ENCODE measurements at regions not wholly inside any gene's neighbourhood (a gene's known extent, or its start where the extent isn't known, plus 50 kb on each side); places are given as distances from the start of the nearest gene placed in this dataset.

DNA sequence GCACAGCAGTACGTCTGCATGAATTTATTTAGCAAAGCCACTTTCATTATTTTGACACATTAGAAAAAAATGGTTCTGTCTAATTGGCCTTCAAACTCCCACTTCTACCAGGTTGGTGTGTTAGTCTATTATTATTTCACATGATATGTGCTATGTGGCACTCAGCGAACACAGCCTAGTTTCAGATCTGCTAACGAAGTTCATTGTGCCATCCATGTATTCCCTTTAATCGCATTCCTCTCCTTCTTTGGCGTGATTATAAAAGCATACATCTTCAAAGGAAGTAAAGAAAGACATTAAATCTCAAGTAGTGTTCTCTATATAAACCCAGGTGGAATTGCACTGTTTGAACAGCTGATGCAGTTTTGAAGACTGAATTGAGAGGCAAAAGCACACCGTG lies 96.4 kb upstream of the CACNA2D1 start:
- Histone ChIP-seq H3K4me3 (no peak overlapping the region), H3K9me3 (no peaks in the 10 kb centered on the region), H3K27me3 (no peaks in the 10 kb centered on the region), H3K27ac (no peak overlapping the region), H3K4me1 (no peaks in the 10 kb centered on the region), H3K36me3 (no peaks in the 10 kb centered on the region)
- TF ChIP-seq, protein P1, sequence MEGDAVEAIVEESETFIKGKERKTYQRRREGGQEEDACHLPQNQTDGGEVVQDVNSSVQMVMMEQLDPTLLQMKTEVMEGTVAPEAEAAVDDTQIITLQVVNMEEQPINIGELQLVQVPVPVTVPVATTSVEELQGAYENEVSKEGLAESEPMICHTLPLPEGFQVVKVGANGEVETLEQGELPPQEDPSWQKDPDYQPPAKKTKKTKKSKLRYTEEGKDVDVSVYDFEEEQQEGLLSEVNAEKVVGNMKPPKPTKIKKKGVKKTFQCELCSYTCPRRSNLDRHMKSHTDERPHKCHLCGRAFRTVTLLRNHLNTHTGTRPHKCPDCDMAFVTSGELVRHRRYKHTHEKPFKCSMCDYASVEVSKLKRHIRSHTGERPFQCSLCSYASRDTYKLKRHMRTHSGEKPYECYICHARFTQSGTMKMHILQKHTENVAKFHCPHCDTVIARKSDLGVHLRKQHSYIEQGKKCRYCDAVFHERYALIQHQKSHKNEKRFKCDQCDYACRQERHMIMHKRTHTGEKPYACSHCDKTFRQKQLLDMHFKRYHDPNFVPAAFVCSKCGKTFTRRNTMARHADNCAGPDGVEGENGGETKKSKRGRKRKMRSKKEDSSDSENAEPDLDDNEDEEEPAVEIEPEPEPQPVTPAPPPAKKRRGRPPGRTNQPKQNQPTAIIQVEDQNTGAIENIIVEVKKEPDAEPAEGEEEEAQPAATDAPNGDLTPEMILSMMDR (IDR thresholded peaks at IDR 0.05), result no peak
- DNase-seq (no peak), ATAC-seq (no peak)
- WGBS, 2 donors, result 91 to 93% methylated on average over 6 of the region's 6 CpGs
- intact Hi-C loops (cut with DNase I), result loop anchor here in 1 of 10 donors (10.0 kb wide), 1 partner anchor 75 kb away; no protein-coding TSS in a partner anchor

DNA sequence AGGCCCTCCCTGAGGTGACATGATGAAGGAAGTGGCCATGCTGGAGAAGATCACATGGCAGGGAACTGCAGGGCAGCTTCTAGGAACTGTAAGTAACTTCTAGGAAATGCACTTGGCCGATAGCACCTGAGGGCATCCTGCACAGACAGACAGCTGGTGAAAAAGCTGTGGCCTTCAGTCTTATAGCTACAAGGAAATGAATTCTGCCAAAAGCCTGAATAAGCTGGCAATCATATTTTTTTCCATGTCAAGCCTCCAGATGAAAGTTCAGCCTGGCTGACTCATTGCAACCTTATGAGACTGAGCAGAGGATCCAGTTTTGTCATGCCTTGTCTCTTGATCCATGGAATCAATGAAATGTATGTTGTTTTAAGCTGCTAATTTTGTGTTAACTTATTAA lies 91.1 kb upstream of the CACNA2D1 start:
- WGBS, 2 donors, result 74 to 85% methylated on average over 1 of the region's 1 CpG
- no peaks in the 10 kb centered on the region for H3K9me3 ChIP-seq
- TF ChIP-seq, protein P1 (IDR thresholded peaks at IDR 0.05), result no peak
- intact Hi-C loops (cut with DNase I), result no loop called here
- no peaks in the 10 kb centered on the region for H3K4me1 ChIP-seq
- H3K36me3 ChIP-seq, result no peaks in the 10 kb centered on the region
- no peaks in the 10 kb centered on the region for H3K27me3 ChIP-seq
- no peak for DNase-seq
- no peak overlapping the region for H3K4me3 ChIP-seq
- ATAC-seq, result peak in 1 of 8 donors; percentile 39
- H3K27ac ChIP-seq, result no peak overlapping the region

DNA sequence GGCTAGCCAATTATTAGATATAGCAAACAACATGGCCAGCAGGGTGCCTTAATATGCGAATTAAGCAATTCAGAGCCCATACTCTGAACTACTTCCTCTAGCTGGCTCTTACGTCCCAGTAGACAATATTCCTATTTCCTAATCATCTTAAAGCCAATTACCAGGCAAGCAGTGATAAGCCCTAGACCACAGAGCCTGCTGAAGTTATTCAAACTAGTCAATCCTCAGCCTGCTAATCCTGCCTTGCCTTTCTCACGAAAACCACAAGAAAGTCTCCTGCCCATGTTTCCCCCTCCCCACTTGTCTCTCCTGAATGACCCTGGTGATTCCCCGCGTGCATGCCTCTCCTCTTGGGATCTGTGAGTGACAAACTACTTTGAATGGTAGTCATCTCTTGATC lies 86.8 kb upstream of the CACNA2D1 start:
- Histone ChIP-seq H3K4me3 (no peak overlapping the region), H3K4me1 (no peaks in the 10 kb centered on the region), H3K36me3 (no peaks in the 10 kb centered on the region), H3K27ac (no peak overlapping the region), H3K9me3 (peaks cover 0 to 4% (median 0%) of the 10 kb centered on the region in 11 donors), H3K27me3 (no peaks in the 10 kb centered on the region)
- ATAC-seq, result no peak
- intact Hi-C loops (cut with DNase I), result no loop called here
- no peak for DNase-seq
- 63 to 73% methylated on average over 5 of the region's 5 CpGs for WGBS, 2 donors
- TF ChIP-seq, protein P1 (IDR thresholded peaks at IDR 0.05), result no peak

DNA sequence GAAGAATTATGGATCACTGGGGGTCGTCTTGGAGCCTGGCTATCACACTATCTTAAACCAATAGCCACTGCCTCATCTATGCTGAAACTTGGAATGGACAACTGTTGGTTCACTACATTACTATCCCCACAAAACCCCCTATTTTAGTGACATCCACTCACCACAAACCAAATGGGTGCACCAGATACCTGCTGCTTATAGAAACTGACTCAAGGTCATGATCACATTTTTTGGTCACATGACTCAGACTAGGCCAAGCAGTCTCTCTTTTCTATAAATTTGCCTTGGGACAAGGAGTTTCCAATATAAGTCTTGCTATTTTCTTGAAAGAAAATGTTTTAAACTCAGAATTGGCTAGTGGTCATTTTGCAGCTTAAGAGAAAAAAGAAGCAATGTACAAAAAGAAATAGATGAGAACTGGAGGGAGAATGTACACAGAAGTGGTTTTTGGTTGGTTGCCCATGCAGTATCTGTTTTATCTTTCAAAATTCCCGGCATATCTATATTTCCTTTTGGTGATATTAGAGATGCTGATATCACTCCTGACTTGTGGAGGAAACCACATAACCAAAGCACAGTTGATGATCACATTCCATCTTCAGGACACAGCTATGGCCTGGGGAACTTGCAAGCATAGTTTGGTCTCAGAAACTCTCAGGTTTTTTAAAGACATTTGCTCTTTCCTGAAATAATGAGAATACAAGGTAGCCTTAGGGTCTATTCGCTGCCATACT lies 85.2 kb upstream of the CACNA2D1 start:
- no peaks in the 10 kb centered on the region for H3K36me3 ChIP-seq
- no peak overlapping the region for H3K27ac ChIP-seq
- H3K4me3 ChIP-seq, result no peak overlapping the region
- intact Hi-C loops (cut with DNase I), result no loop called here
- WGBS, 2 donors, result 61 to 68% methylated on average over 3 of the region's 3 CpGs
- H3K4me1 ChIP-seq, result no peaks in the 10 kb centered on the region
- ATAC-seq (no peak), DNase-seq (no peak)
- no peaks in the 10 kb centered on the region for H3K27me3 ChIP-seq
- TF ChIP-seq, protein P1 (IDR thresholded peaks at IDR 0.05), result no peak
- peaks cover 0 to 4% (median 0%) of the 10 kb centered on the region in 11 donors for H3K9me3 ChIP-seq
